ENCODE measurements at regions not wholly inside any gene's neighbourhood (a gene's known extent, or its start where the extent isn't known, plus 50 kb on each side); places are given as distances from the start of the nearest gene placed in this dataset.

DNA sequence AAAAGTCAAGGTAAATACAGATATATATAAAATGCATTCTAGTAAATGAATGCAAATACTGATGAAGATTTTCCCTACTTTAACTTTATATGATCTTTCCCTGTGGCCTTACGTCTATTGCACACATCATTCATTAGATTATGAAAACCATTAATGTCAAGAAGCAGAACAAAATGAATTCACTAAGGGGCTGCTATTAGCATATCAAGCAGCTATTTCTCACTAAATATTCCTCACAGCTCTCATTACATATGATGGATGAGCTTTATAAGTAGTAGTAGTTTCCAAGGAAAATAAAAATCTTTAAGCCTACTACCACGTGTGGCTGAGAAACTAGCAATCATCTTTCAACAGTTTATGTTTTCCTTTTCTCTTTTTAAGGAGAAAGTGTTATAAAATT, 702.8 kb upstream of the SLC39A10 start:
- DNase-seq = no peak
- no peak overlapping the region for H3K27ac ChIP-seq
- TF ChIP-seq, protein P1, sequence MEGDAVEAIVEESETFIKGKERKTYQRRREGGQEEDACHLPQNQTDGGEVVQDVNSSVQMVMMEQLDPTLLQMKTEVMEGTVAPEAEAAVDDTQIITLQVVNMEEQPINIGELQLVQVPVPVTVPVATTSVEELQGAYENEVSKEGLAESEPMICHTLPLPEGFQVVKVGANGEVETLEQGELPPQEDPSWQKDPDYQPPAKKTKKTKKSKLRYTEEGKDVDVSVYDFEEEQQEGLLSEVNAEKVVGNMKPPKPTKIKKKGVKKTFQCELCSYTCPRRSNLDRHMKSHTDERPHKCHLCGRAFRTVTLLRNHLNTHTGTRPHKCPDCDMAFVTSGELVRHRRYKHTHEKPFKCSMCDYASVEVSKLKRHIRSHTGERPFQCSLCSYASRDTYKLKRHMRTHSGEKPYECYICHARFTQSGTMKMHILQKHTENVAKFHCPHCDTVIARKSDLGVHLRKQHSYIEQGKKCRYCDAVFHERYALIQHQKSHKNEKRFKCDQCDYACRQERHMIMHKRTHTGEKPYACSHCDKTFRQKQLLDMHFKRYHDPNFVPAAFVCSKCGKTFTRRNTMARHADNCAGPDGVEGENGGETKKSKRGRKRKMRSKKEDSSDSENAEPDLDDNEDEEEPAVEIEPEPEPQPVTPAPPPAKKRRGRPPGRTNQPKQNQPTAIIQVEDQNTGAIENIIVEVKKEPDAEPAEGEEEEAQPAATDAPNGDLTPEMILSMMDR (IDR thresholded peaks at IDR 0.05 in 8 of 11, conservative IDR thresholded peaks at IDR 0.05 in 3 of 11) = no peak
- no peak for TF ChIP-seq POLR2A (IDR thresholded peaks at IDR 0.05)
- TF ChIP-seq POLR2AphosphoS5 (IDR thresholded peaks at IDR 0.05) = no peak
- no peaks in the 10 kb centered on the region for H3K27me3 ChIP-seq (replicated peaks in 1 of 7)
- no peaks in the 10 kb centered on the region for H3K9me3 ChIP-seq
- 73 to 87% (median 79%) methylated on average over 2 of the region's 2 CpGs for WGBS, 5 donors
- H3K36me3 ChIP-seq = no peaks in the 10 kb centered on the region
- H3K4me3 ChIP-seq = no peak overlapping the region
- no peaks in the 10 kb centered on the region for H3K4me1 ChIP-seq
- intact Hi-C loops (cut with DNase I; ENCODE audit: low total_unique reads) = no loop called here

DNA sequence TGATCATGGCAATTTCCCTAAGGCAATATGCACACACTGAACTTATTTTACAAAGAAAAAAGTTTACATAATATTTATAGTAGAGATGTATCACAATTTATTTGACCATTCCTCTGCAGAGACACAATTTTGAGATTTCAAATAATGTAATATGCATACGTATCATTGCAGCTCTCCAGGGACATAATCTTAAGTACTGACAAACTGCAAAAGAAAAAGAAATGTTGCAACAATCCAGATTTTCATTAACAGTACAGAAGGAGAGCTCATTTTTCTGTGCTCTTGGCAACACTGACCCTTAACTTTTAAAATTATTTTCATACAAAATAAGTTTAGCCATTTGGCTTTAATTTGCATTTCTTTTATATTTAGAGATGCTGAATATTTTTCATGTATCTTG, 710.2 kb upstream of the SLC39A10 start:
- intact Hi-C loops (cut with DNase I; ENCODE audit: low total_unique reads) = no loop called here
- peaks cover 0 to 5% (median 0%) of the 10 kb centered on the region in 8 donors for H3K9me3 ChIP-seq
- H3K36me3 ChIP-seq = no peaks in the 10 kb centered on the region
- H3K27ac ChIP-seq = no peak overlapping the region
- H3K27me3 ChIP-seq (replicated peaks in 1 of 7) = no peaks in the 10 kb centered on the region
- whole genome bisulfite sequencing, 5 donors = 73 to 89% (median 79%) methylated on average over 1 of the region's 1 CpG
- TF ChIP-seq, protein P1 (IDR thresholded peaks at IDR 0.05 in 8 of 11, conservative IDR thresholded peaks at IDR 0.05 in 3 of 11) = no peak
- TF ChIP-seq POLR2AphosphoS5 (IDR thresholded peaks at IDR 0.05) (no peak), POLR2A (IDR thresholded peaks at IDR 0.05) (no peak)
- no peaks in the 10 kb centered on the region for H3K4me1 ChIP-seq
- no peak overlapping the region for H3K4me3 ChIP-seq
- DNase-seq = no peak

DNA sequence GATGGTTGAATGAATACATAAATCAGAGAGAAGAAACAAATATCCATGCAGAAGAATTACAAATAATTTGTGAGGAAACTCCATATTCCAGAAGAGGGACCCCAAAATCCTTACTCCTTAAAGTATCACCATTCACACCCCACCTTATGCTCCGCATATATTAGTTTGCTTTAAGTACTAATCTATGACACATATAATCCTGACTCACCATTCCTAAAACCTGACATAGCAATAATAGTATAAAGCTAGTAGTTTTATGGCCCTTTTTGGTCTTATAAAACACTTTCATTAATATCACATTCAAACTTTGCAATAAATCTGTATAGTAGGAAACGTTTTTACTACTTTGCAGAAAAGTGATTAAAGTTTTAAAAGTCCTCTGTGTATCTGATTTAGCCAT, 719.0 kb upstream of the SLC39A10 start:
- Histone ChIP-seq H3K27ac (no peak overlapping the region), H3K9me3 (peaks cover 0 to 20% (median 0%) of the 10 kb centered on the region in 8 donors), H3K4me3 (no peak overlapping the region), H3K4me1 (no peaks in the 10 kb centered on the region), H3K27me3 (replicated peaks in 1 of 7) (no peaks in the 10 kb centered on the region), H3K36me3 (no peaks in the 10 kb centered on the region)
- intact Hi-C loops (cut with DNase I; ENCODE audit: low total_unique reads) = no loop called here
- no peak for DNase-seq
- TF ChIP-seq POLR2AphosphoS5 (IDR thresholded peaks at IDR 0.05) (no peak), POLR2A (IDR thresholded peaks at IDR 0.05) (no peak)
- TF ChIP-seq, protein P1 (IDR thresholded peaks at IDR 0.05 in 8 of 11, conservative IDR thresholded peaks at IDR 0.05 in 3 of 11) = no peak
- WGBS, 5 donors = 71 to 80% (median 76%) methylated on average over 2 of the region's 2 CpGs

DNA sequence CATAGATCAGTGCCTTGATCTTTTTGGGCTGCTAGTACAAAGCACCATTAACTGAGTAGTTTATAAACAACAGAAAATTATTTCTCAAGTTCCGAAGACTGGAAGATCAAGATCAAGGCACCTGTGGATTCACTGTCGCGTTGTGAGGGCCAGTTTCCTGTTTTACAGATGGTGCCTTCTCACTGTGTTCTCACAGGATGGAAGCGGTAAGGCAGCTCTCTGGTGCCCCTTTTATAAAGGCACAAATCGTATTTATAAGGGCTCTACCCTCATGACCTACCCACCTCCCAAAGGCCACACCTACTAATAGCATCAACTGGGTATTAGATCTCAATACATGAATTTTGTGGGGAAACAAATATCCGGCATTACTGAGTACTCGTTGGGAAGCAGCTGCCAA, 729.5 kb upstream of the SLC39A10 start:
- DNase-seq = no peak
- TF ChIP-seq, protein P1 (IDR thresholded peaks at IDR 0.05 in 8 of 11, conservative IDR thresholded peaks at IDR 0.05 in 3 of 11) = no peak
- TF ChIP-seq POLR2A (IDR thresholded peaks at IDR 0.05) (no peak), POLR2AphosphoS5 (IDR thresholded peaks at IDR 0.05) (no peak)
- intact Hi-C loops (cut with DNase I; ENCODE audit: low total_unique reads) = no loop called here
- WGBS, 5 donors = 77 to 89% (median 85%) methylated on average over 7 of the region's 7 CpGs
- no peak overlapping the region for H3K27ac ChIP-seq
- no peaks in the 10 kb centered on the region for H3K27me3 ChIP-seq (replicated peaks in 1 of 7)
- no peaks in the 10 kb centered on the region for H3K36me3 ChIP-seq
- no peaks in the 10 kb centered on the region for H3K9me3 ChIP-seq
- no peak overlapping the region for H3K4me3 ChIP-seq
- no peaks in the 10 kb centered on the region for H3K4me1 ChIP-seq

All from spleen (tissue), 11 donors.